ENCODE measurements at regions not wholly inside any gene's neighbourhood (a gene's known extent, or its start where the extent isn't known, plus 50 kb on each side); places are given as distances from the start of the nearest gene placed in this dataset.

DNA sequence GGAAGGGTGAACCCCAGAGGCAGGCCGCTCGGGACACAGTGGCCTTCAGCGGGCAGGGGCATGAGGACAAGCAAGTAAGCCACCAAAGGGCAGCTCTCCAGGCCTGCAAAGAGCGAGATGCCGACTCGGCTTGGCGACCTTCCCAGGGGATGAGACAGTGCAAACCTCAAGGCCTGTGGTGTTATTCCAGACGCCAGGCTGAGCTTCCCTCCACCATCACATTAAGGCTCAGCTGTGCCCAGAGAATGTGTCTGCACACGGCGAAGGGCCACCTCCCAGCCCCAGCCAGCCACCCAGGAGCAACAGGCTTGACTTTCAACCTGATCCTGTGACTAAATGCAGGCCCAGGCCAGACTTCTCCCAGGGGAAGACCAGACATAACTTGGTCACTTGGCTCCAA lies 251.4 kb downstream of the SOX9 start:
- CTCF ChIA-PET: no interaction called here
- Histone ChIP-seq H3K9me3 (ENCODE audit: control insufficient read depth, insufficient read depth, low read length) (no peaks in the 10 kb centered on the region; the same call in 1 of the 2 replicates), H3K4me3 (ENCODE audit: low read depth, low read length) (no peak overlapping the region), H3K27me3 (ENCODE audit: control insufficient read depth, insufficient read depth, low read length) (no peaks in the 10 kb centered on the region), H3K27ac (ENCODE audit: low read depth, low read length) (no peak overlapping the region)
- DNase-seq (ENCODE audit: low read depth, low spot score): no peak
- TF ChIP-seq, protein P1, sequence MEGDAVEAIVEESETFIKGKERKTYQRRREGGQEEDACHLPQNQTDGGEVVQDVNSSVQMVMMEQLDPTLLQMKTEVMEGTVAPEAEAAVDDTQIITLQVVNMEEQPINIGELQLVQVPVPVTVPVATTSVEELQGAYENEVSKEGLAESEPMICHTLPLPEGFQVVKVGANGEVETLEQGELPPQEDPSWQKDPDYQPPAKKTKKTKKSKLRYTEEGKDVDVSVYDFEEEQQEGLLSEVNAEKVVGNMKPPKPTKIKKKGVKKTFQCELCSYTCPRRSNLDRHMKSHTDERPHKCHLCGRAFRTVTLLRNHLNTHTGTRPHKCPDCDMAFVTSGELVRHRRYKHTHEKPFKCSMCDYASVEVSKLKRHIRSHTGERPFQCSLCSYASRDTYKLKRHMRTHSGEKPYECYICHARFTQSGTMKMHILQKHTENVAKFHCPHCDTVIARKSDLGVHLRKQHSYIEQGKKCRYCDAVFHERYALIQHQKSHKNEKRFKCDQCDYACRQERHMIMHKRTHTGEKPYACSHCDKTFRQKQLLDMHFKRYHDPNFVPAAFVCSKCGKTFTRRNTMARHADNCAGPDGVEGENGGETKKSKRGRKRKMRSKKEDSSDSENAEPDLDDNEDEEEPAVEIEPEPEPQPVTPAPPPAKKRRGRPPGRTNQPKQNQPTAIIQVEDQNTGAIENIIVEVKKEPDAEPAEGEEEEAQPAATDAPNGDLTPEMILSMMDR (IDR thresholded peaks at IDR 0.05; ENCODE audit: low read depth, low read length): no peak
- POLR2A ChIA-PET: no interaction called here

GRCh38 chr17:72373910-72374741 lies 253.3 kb downstream of the SOX9 start:
- Histone ChIP-seq H3K9me3 (ENCODE audit: control insufficient read depth, insufficient read depth, low read length) (no peaks in the 10 kb centered on the region; the same call in 1 of the 2 replicates), H3K27me3 (ENCODE audit: control insufficient read depth, insufficient read depth, low read length) (no peaks in the 10 kb centered on the region), H3K4me3 (ENCODE audit: low read depth, low read length) (no peak overlapping the region), H3K27ac (ENCODE audit: low read depth, low read length) (peak overlapping the region; percentile 31)
- DNase-seq (ENCODE audit: low read depth, low spot score): no peak
- ChIA-PET CTCF (no interaction called here), POLR2A (interaction anchor here (1.0 kb wide), 1 partner anchor 235 kb away, joined by 3 read pairs; no protein-coding TSS in a partner anchor)
- TF ChIP-seq, protein P1 (IDR thresholded peaks at IDR 0.05; ENCODE audit: low read depth, low read length): no peak

GRCh38 chr17:72376526-72377345 lies 255.9 kb downstream of the SOX9 start:
- no peaks in the 10 kb centered on the region; the same call in 1 of the 2 replicates for H3K9me3 ChIP-seq (ENCODE audit: control insufficient read depth, insufficient read depth, low read length)
- H3K27me3 ChIP-seq (ENCODE audit: control insufficient read depth, insufficient read depth, low read length): no peaks in the 10 kb centered on the region
- ChIA-PET CTCF (no interaction called here), POLR2A (no interaction called here)
- TF ChIP-seq, protein P1 (IDR thresholded peaks at IDR 0.05; ENCODE audit: low read depth, low read length): no peak
- DNase-seq (ENCODE audit: low read depth, low spot score): no peak
- no peak overlapping the region for H3K4me3 ChIP-seq (ENCODE audit: low read depth, low read length)
- H3K27ac ChIP-seq (ENCODE audit: low read depth, low read length): no peak overlapping the region

- POLR2A ChIA-PET: no interaction called here
These were observed 257.9 kb downstream of the SOX9 start for GRCh38 chr17:72378414-72379390.

More at GRCh38 chr17:72378414-72379390, 257.9 kb downstream of the SOX9 start:
- H3K27me3 ChIP-seq (ENCODE audit: control insufficient read depth, insufficient read depth, low read length): no peaks in the 10 kb centered on the region
- H3K27ac ChIP-seq (ENCODE audit: low read depth, low read length): no peak overlapping the region
- no peak for DNase-seq (ENCODE audit: low read depth, low spot score)
- H3K9me3 ChIP-seq (ENCODE audit: control insufficient read depth, insufficient read depth, low read length): no peaks in the 10 kb centered on the region; the same call in 1 of the 2 replicates
- CTCF ChIA-PET: no interaction called here
- TF ChIP-seq, protein P1 (IDR thresholded peaks at IDR 0.05; ENCODE audit: low read depth, low read length): no peak
- no peak overlapping the region for H3K4me3 ChIP-seq (ENCODE audit: low read depth, low read length)
